Stomach smooth muscle (tissue), 2 donors: ENCODE measurements at regions not wholly inside any gene's neighbourhood (a gene's known extent, or its start where the extent isn't known, plus 50 kb on each side); places are given as distances from the start of the nearest gene placed in this dataset.

Experiments
- H3K27ac ChIP-seq: one replicate; pipeline ENCODE4 v1.7.0; 2013; ENCODE audit warnings: mild to moderate bottlenecking, low read length, inconsistent platforms
- H3K27me3 ChIP-seq, 2 donors: one replicate each; pipeline ENCODE4 v1.7.0; 2013; ENCODE audit warnings: low read length in 2 of 2; ENCODE audit not compliant: insufficient read depth in 2 of 2, control insufficient read depth in 1 of 2
- H3K36me3 ChIP-seq, 2 donors: one replicate each; pipeline ENCODE4 v1.7.0; 2013; ENCODE audit warnings: low read length in 2 of 2; ENCODE audit not compliant: control insufficient read depth in 2 of 2, insufficient read depth in 2 of 2
- H3K4me1 ChIP-seq: one replicate; pipeline ENCODE4 v1.7.0; 2013; ENCODE audit warnings: low read length; ENCODE audit not compliant: control insufficient read depth, insufficient read depth
- H3K4me3 ChIP-seq, 2 donors: one replicate each; pipeline ENCODE4 v1.7.0; 2013; ENCODE audit warnings: low read length in 2 of 2
- H3K9ac ChIP-seq, 2 donors: one replicate each; pipeline ENCODE4 v1.7.0; 2013; ENCODE audit warnings: low read length in 2 of 2, mild to moderate bottlenecking in 1 of 2
- H3K9me3 ChIP-seq, 2 donors: one replicate each; pipeline ENCODE4 v1.7.0; 2013; ENCODE audit warnings: low read length in 2 of 2; ENCODE audit not compliant: control insufficient read depth in 2 of 2
- donor health status: healthy.
- donor health status: Pancreatic carcinoma.

- Histone ChIP-seq H3K9ac (no peak overlapping the region), H3K36me3 (no peaks in the 10 kb centered on the region), H3K4me1 (no peaks in the 10 kb centered on the region), H3K27me3 (no peaks in the 10 kb centered on the region), H3K9me3 (peaks cover 4 to 17% of the 10 kb centered on the region in 2 donors), H3K27ac (no peak overlapping the region), H3K4me3 (no peak overlapping the region)
Observed at GRCh38 chr16:54525104-54525503, 238.5 kb upstream of the IRX3 start.

- Histone ChIP-seq H3K9me3 (peaks cover 9 to 13% of the 10 kb centered on the region in 2 donors), H3K9ac (no peak overlapping the region), H3K4me1 (no peaks in the 10 kb centered on the region), H3K27me3 (no peaks in the 10 kb centered on the region), H3K36me3 (no peaks in the 10 kb centered on the region), H3K27ac (no peak overlapping the region), H3K4me3 (no peak overlapping the region)
Observed at GRCh38 chr16:54522584-54522983, 236.0 kb upstream of the IRX3 start.

- no peaks in the 10 kb centered on the region for H3K4me1 ChIP-seq
Observed at GRCh38 chr16:54521327-54521726, 234.7 kb upstream of the IRX3 start.

GRCh38 chr16:54519161-54519695 is 232.6 kb upstream of the IRX3 start:
- H3K27ac ChIP-seq: no peak overlapping the region
- no peak overlapping the region for H3K4me3 ChIP-seq
- H3K36me3 ChIP-seq: no peaks in the 10 kb centered on the region
- no peaks in the 10 kb centered on the region for H3K27me3 ChIP-seq
- H3K4me1 ChIP-seq: no peaks in the 10 kb centered on the region
- no peak overlapping the region for H3K9ac ChIP-seq
- peaks cover 4 to 5% of the 10 kb centered on the region in 2 donors for H3K9me3 ChIP-seq

More at GRCh38 chr16:54521327-54521726, 234.7 kb upstream of the IRX3 start:
- Histone ChIP-seq H3K27ac (no peak overlapping the region), H3K4me3 (no peak overlapping the region), H3K36me3 (no peaks in the 10 kb centered on the region), H3K9me3 (peaks cover 9 to 13% of the 10 kb centered on the region in 2 donors), H3K9ac (no peak overlapping the region), H3K27me3 (no peaks in the 10 kb centered on the region)

GRCh38 chr16:54517181-54517580 is 230.6 kb upstream of the IRX3 start:
- Histone ChIP-seq H3K9me3 (peaks cover 4 to 5% of the 10 kb centered on the region in 2 donors), H3K9ac (no peak overlapping the region), H3K27ac (no peak overlapping the region), H3K27me3 (peaks cover 0 to 2% of the 10 kb centered on the region in 2 donors), H3K4me3 (no peak overlapping the region), H3K4me1 (no peaks in the 10 kb centered on the region), H3K36me3 (no peaks in the 10 kb centered on the region)

GRCh38 chr16:54512467-54512995 is 225.9 kb upstream of the IRX3 start:
- H3K36me3 ChIP-seq: no peaks in the 10 kb centered on the region
- H3K9ac ChIP-seq: no peak overlapping the region
- no peaks in the 10 kb centered on the region for H3K4me1 ChIP-seq

GRCh38 chr16:54511222-54511731 is 224.7 kb upstream of the IRX3 start:
- Histone ChIP-seq H3K27me3 (peaks cover 9% of the 10 kb centered on the region in 2 donors), H3K4me1 (no peaks in the 10 kb centered on the region), H3K9ac (no peak overlapping the region), H3K4me3 (no peak overlapping the region), H3K9me3 (no peaks in the 10 kb centered on the region), H3K27ac (no peak overlapping the region), H3K36me3 (no peaks in the 10 kb centered on the region)

More at GRCh38 chr16:54512467-54512995, 225.9 kb upstream of the IRX3 start:
- Histone ChIP-seq H3K4me3 (no peak overlapping the region), H3K27me3 (peaks cover 8 to 9% of the 10 kb centered on the region in 2 donors), H3K27ac (no peak overlapping the region), H3K9me3 (no peaks in the 10 kb centered on the region)

GRCh38 chr16:54510685-54511221 is 224.2 kb upstream of the IRX3 start:
- no peak overlapping the region for H3K9ac ChIP-seq
- no peak overlapping the region for H3K4me3 ChIP-seq
- H3K36me3 ChIP-seq: no peaks in the 10 kb centered on the region
- H3K4me1 ChIP-seq: no peaks in the 10 kb centered on the region
- H3K27me3 ChIP-seq: peaks cover 9% of the 10 kb centered on the region in 2 donors
- no peaks in the 10 kb centered on the region for H3K9me3 ChIP-seq
- H3K27ac ChIP-seq: no peak overlapping the region

GRCh38 chr16:54509456-54509855 is 222.9 kb upstream of the IRX3 start:
- Histone ChIP-seq H3K9me3 (no peaks in the 10 kb centered on the region), H3K4me1 (no peaks in the 10 kb centered on the region), H3K9ac (no peak overlapping the region), H3K27ac (no peak overlapping the region), H3K36me3 (no peaks in the 10 kb centered on the region), H3K27me3 (peaks cover 9% of the 10 kb centered on the region in 2 donors), H3K4me3 (no peak overlapping the region)

- Histone ChIP-seq H3K36me3 (no peaks in the 10 kb centered on the region), H3K27ac (no peak overlapping the region), H3K4me3 (no peak overlapping the region), H3K27me3 (peaks cover 9% of the 10 kb centered on the region in 2 donors), H3K9ac (no peak overlapping the region), H3K4me1 (no peaks in the 10 kb centered on the region), H3K9me3 (no peaks in the 10 kb centered on the region)
Observed at GRCh38 chr16:54508351-54508750, 221.8 kb upstream of the IRX3 start.
